ENCODE measurements at regions not wholly inside any gene's neighbourhood (a gene's known extent, or its start where the extent isn't known, plus 50 kb on each side); places are given as distances from the start of the nearest gene placed in this dataset.

GRCh38 chr6:168874637-168875036 lies 379.0 kb downstream of the THBS2 start:
- Histone ChIP-seq H3K27ac (ENCODE audit: low read depth, low read length) (no peak overlapping the region), H3K36me3 (ENCODE audit: insufficient read depth, low read length) (no peaks in the 10 kb centered on the region), H3K9ac (ENCODE audit: low read depth, low read length) (no peak overlapping the region), H3K9me3 (ENCODE audit: insufficient read depth, low read depth, low read length) (no peaks in the 10 kb centered on the region), H3K27me3 (ENCODE audit: insufficient read depth, low read length) (no peaks in the 10 kb centered on the region), H3K4me3 (ENCODE audit: low read length) (no peak overlapping the region), H3K4me1 (ENCODE audit: insufficient read depth, low read length) (no peaks in the 10 kb centered on the region)
- WGBS = 97% methylated on average over 10 of the region's 10 CpGs

DNA sequence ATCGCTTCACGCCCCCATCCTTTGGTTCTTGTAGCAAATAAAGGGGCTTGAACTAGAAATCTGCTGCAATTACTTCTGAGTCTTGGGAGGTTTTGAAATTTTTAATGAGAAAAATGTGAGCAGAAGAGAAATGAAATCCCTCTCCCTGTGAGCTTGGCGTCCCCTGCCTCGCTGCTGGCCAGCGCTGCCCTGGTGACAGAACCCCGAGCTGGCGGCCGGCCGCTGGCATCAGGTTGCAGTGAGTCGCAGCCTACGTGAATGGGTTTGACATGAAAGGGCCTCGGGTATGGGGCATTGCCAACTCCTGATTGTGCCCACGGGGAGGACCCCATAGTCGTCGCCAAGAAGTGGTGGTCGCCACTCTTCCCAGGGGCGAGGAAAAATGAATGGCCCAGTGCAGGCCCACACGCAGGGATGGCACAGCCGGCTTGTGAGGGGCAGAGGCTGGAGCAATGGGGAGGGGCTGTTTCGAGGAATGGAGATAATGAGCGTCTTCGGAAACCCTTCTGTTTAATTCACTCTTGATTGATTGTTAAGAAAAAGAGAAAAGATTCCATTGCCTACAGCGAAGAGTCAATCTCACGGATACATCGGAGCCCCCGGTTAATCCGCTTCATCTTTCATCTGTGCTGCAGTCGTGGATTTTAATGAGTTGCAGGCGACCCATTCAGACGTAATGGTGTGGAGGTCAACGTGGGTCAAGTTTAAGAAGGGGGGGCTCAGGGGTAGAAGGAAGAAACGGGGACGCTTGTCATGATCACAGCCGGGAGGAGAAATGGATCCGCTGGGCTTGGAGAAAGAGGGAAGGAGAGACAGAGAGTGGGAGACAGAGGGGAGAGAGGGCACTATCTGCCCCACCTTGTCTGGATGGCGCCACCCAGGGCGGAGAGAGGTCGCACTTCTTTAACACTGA lies 380.1 kb downstream of the THBS2 start:
- Histone ChIP-seq H3K27ac (ENCODE audit: low read depth, low read length) (no peak overlapping the region), H3K4me3 (ENCODE audit: low read length) (no peak overlapping the region), H3K9ac (ENCODE audit: low read depth, low read length) (no peak overlapping the region), H3K4me1 (ENCODE audit: insufficient read depth, low read length) (no peaks in the 10 kb centered on the region), H3K36me3 (ENCODE audit: insufficient read depth, low read length) (no peaks in the 10 kb centered on the region), H3K9me3 (ENCODE audit: insufficient read depth, low read depth, low read length) (no peaks in the 10 kb centered on the region), H3K27me3 (ENCODE audit: insufficient read depth, low read length) (no peaks in the 10 kb centered on the region)
- 93% methylated on average over 38 of the region's 38 CpGs for WGBS

DNA sequence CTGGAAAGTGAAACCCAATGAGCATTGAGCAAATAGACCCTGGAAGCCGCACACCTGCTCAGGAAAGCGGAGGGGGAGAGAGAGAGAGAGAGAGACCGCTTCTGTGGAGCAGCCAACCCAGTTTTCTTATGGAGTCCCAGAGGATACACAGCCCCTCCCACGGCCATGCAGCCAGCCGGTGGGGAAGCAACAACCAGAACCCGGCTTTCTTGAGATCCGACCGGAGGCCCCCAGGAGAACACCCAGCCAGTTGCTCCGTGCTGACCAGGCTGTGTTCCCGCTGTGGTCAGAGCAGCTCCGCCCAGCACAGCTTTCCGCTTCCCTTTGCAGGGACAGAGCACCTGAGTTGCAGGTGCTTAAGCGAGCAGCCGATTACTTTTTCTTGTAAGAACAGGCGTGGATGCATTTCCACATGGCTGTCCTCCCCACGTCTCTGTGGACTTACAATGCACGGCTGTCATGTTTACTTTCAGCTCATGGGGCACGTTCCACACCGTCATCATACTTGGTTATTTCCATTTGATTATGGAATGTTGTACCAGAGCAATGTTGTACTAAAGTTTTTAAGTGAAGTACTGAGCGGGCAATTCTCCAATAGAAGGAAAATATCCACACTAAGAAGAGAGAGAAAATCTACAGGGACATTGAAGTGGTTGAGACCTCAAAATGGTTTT lies 381.9 kb downstream of the THBS2 start:
- H3K27ac ChIP-seq (ENCODE audit: low read depth, low read length) = no peak overlapping the region
- no peak overlapping the region for H3K4me3 ChIP-seq (ENCODE audit: low read length)
- no peaks in the 10 kb centered on the region for H3K4me1 ChIP-seq (ENCODE audit: insufficient read depth, low read length)
- no peaks in the 10 kb centered on the region for H3K9me3 ChIP-seq (ENCODE audit: insufficient read depth, low read depth, low read length)
- WGBS = 81% methylated on average over 19 of the region's 20 CpGs
- H3K27me3 ChIP-seq (ENCODE audit: insufficient read depth, low read length) = no peaks in the 10 kb centered on the region
- H3K9ac ChIP-seq (ENCODE audit: low read depth, low read length) = no peak overlapping the region
- no peaks in the 10 kb centered on the region for H3K36me3 ChIP-seq (ENCODE audit: insufficient read depth, low read length)

DNA sequence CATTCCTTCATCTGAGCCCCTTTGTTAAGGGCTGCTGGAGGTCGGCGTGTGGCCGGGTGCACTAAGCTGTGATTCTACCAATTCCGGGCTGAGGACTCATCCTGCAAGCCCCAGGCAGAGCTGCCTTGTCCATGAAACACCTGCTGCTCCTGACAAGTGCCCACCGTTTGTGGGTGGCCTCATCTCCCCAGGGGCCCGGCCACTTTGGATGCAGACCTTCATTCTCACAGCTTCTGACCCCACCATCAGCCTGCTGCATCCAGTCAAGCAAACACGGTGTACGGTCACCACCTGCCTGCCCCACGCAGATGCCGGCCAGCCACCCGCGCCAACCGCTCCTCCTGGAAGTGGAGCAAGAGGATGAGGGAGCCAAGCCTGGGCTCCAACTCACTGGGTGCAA lies 382.7 kb downstream of the THBS2 start:
- H3K9me3 ChIP-seq (ENCODE audit: insufficient read depth, low read depth, low read length) = no peaks in the 10 kb centered on the region
- H3K4me1 ChIP-seq (ENCODE audit: insufficient read depth, low read length) = no peaks in the 10 kb centered on the region
- H3K27me3 ChIP-seq (ENCODE audit: insufficient read depth, low read length) = no peaks in the 10 kb centered on the region
- H3K36me3 ChIP-seq (ENCODE audit: insufficient read depth, low read length) = no peaks in the 10 kb centered on the region
- H3K9ac ChIP-seq (ENCODE audit: low read depth, low read length) = no peak overlapping the region
- H3K4me3 ChIP-seq (ENCODE audit: low read length) = no peak overlapping the region
- WGBS = 74% methylated on average over 13 of the region's 13 CpGs
- no peak overlapping the region for H3K27ac ChIP-seq (ENCODE audit: low read depth, low read length)

- Histone ChIP-seq H3K27me3 (ENCODE audit: insufficient read depth, low read length) (no peaks in the 10 kb centered on the region), H3K4me1 (ENCODE audit: insufficient read depth, low read length) (no peaks in the 10 kb centered on the region), H3K9me3 (ENCODE audit: insufficient read depth, low read depth, low read length) (no peaks in the 10 kb centered on the region), H3K36me3 (ENCODE audit: insufficient read depth, low read length) (no peaks in the 10 kb centered on the region), H3K9ac (ENCODE audit: low read depth, low read length) (no peak overlapping the region), H3K27ac (ENCODE audit: low read depth, low read length) (no peak overlapping the region), H3K4me3 (ENCODE audit: low read length) (no peak overlapping the region)
- 94% methylated on average over 23 of the region's 23 CpGs for WGBS
Observed at GRCh38 chr6:168867247-168868102, 386.2 kb downstream of the THBS2 start.

- Histone ChIP-seq H3K27me3 (ENCODE audit: insufficient read depth, low read length) (no peaks in the 10 kb centered on the region), H3K4me1 (ENCODE audit: insufficient read depth, low read length) (no peaks in the 10 kb centered on the region), H3K9me3 (ENCODE audit: insufficient read depth, low read depth, low read length) (no peaks in the 10 kb centered on the region), H3K9ac (ENCODE audit: low read depth, low read length) (no peak overlapping the region), H3K36me3 (ENCODE audit: insufficient read depth, low read length) (no peaks in the 10 kb centered on the region), H3K27ac (ENCODE audit: low read depth, low read length) (no peak overlapping the region), H3K4me3 (ENCODE audit: low read length) (no peak overlapping the region)
- WGBS = 87% methylated on average over 5 of the region's 5 CpGs
Observed at GRCh38 chr6:168866534-168866933, 387.1 kb downstream of the THBS2 start.

GRCh38 chr6:168865522-168865921 lies 388.1 kb downstream of the THBS2 start:
- H3K4me1 ChIP-seq (ENCODE audit: insufficient read depth, low read length) = no peaks in the 10 kb centered on the region
- WGBS = 93% methylated on average over 4 of the region's 4 CpGs

GRCh38 chr6:168864541-168865460 lies 388.8 kb downstream of the THBS2 start:
- Histone ChIP-seq H3K4me1 (ENCODE audit: insufficient read depth, low read length) (no peaks in the 10 kb centered on the region), H3K4me3 (ENCODE audit: low read length) (no peak overlapping the region), H3K9ac (ENCODE audit: low read depth, low read length) (no peak overlapping the region), H3K9me3 (ENCODE audit: insufficient read depth, low read depth, low read length) (no peaks in the 10 kb centered on the region), H3K36me3 (ENCODE audit: insufficient read depth, low read length) (no peaks in the 10 kb centered on the region), H3K27ac (ENCODE audit: low read depth, low read length) (no peak overlapping the region), H3K27me3 (ENCODE audit: insufficient read depth, low read length) (no peaks in the 10 kb centered on the region)
- WGBS = 86% methylated on average over 7 of the region's 7 CpGs

More at GRCh38 chr6:168865522-168865921, 388.1 kb downstream of the THBS2 start:
- Histone ChIP-seq H3K9me3 (ENCODE audit: insufficient read depth, low read depth, low read length) (no peaks in the 10 kb centered on the region), H3K27ac (ENCODE audit: low read depth, low read length) (no peak overlapping the region), H3K36me3 (ENCODE audit: insufficient read depth, low read length) (no peaks in the 10 kb centered on the region), H3K9ac (ENCODE audit: low read depth, low read length) (no peak overlapping the region), H3K4me3 (ENCODE audit: low read length) (no peak overlapping the region), H3K27me3 (ENCODE audit: insufficient read depth, low read length) (no peaks in the 10 kb centered on the region)

DNA sequence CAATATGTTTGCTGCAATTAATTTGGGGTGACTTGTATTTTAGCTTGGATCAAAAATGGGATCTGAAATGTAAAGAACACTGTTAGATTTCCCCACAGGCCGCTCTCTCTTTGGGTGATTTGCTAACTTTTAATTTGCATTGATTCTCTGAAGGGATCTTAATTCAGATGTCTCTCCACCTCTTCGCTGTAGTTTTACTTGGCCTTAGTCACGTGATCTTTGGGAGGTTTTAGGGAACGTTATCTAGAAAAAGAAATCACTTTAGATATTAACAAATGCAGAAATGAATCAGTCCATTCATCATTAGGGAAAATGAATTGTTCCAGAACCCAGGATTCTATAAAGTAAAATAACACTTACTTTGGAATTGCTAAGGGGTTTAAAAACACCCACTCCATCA lies 390.2 kb downstream of the THBS2 start:
- Histone ChIP-seq H3K4me1 (ENCODE audit: insufficient read depth, low read length) (no peaks in the 10 kb centered on the region), H3K27ac (ENCODE audit: low read depth, low read length) (no peak overlapping the region), H3K27me3 (ENCODE audit: insufficient read depth, low read length) (no peaks in the 10 kb centered on the region), H3K36me3 (ENCODE audit: insufficient read depth, low read length) (no peaks in the 10 kb centered on the region), H3K4me3 (ENCODE audit: low read length) (no peak overlapping the region), H3K9ac (ENCODE audit: low read depth, low read length) (no peak overlapping the region), H3K9me3 (ENCODE audit: insufficient read depth, low read depth, low read length) (no peaks in the 10 kb centered on the region)
- 92% methylated on average over 3 of the region's 4 CpGs for WGBS

- Histone ChIP-seq H3K27me3 (ENCODE audit: insufficient read depth, low read length) (no peaks in the 10 kb centered on the region), H3K9me3 (ENCODE audit: insufficient read depth, low read depth, low read length) (no peaks in the 10 kb centered on the region)
- WGBS = 98% methylated on average over 9 of the region's 10 CpGs
Observed at GRCh38 chr6:168862346-168862980, 391.2 kb downstream of the THBS2 start.

More at GRCh38 chr6:168862346-168862980, 391.2 kb downstream of the THBS2 start:
- Histone ChIP-seq H3K27ac (ENCODE audit: low read depth, low read length) (no peak overlapping the region), H3K36me3 (ENCODE audit: insufficient read depth, low read length) (no peaks in the 10 kb centered on the region), H3K4me1 (ENCODE audit: insufficient read depth, low read length) (no peaks in the 10 kb centered on the region), H3K9ac (ENCODE audit: low read depth, low read length) (no peak overlapping the region), H3K4me3 (ENCODE audit: low read length) (no peak overlapping the region)

Measured in HUES64 (cell line).